LHCN-M2 (cell line): ENCODE measurements at regions not wholly inside any gene's neighbourhood (a gene's known extent, or its start where the extent isn't known, plus 50 kb on each side); places are given as distances from the start of the nearest gene placed in this dataset.

Source experiments
- DNase-seq: peaks from one replicate; pipeline ENCODE4 v3.0.0-alpha.2; 2012; ENCODE audit warnings: low read depth

DNA sequence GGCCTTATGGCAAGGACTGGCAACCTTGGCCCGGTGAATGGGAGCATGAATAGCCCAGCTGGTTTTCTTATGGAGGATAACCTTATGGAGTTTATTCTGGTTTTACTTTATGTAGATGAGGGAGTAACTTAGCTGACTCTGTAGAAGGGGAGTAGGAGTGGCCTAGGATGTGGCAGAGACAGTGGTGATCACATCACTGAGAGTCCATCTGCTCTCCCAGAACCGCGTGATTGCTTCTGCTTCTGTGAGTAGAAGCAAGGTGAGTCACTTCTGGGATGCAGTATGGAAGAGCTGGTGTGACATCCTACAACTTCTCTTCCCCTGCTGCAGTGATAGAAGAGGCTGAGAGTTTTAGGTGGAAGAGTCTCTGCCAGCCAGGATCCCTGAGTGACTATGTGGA lies 129.2 kb downstream of the RPS24 start:
- DNase-seq = no peak

GRCh38 chr10:78164702-78165101 lies 131.0 kb downstream of the RPS24 start:
- DNase-seq = no peak

GRCh38 chr10:78165172-78165571 lies 131.5 kb downstream of the RPS24 start:
- no peak for DNase-seq

GRCh38 chr10:78165617-78166016 lies 132.0 kb downstream of the RPS24 start:
- DNase-seq = no peak

- no peak for DNase-seq
Observed at GRCh38 chr10:78166261-78166660, 132.6 kb downstream of the RPS24 start.

- DNase-seq = no peak
Observed at GRCh38 chr10:78169214-78169613, 135.6 kb downstream of the RPS24 start.

DNA sequence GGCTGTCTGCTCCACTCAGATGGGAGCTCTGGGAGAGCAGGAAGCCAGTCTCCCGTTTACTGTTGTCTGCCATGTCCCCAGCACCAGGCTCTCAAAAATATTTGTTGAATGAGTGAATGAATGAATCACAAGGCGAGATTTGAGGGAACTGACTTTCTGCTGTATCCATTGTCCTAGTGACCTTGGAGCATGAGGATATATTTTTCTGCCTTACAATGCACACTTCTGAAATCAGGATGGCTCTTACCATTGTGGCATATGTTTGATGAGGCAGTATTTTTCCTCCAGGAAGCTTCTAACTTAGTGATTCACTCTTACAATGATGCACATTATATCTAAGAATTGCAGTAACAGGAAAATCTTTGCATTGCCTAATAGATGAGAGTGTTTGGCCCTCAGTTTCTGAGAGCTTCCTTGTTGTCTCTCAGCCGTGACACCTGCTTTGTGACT lies 136.4 kb downstream of the RPS24 start:
- DNase-seq = peak; percentile 6

DNA sequence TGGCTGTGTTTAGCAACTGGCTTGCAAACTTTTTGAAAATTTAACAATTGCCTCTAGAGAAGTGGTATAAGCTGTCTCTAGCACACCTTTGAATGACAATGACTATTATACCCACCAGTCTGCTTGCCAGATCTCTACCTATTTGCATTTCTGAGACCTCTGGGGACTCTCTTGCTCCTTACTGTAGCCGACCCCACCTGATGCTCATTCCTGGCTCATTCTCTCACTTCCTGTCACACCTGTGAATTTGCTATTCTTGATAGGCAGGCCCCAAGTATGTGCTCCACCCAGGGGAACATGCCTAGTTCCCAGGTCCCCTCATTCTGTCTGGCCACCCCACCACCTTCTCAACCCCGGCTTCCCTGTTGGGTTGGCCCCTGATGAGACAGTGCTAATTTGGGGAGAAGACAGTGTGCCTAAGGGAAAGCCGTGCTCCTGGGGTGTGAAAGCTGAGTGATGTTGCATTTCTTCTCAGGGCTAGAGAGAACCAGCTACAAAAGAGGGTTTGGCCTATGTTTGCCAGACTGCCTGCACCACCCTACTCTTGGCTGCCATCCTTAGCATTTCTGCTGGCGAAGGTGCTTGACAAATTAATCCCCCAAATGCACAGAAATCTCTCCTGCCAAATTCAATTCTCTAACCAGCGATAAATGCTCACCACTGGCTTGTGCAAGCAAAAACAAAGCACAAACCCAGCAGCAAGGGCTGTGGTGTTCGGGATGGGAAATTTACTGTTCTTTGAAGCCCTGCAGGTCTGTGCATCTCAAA lies 138.2 kb downstream of the RPS24 start:
- DNase-seq = no peak

DNA sequence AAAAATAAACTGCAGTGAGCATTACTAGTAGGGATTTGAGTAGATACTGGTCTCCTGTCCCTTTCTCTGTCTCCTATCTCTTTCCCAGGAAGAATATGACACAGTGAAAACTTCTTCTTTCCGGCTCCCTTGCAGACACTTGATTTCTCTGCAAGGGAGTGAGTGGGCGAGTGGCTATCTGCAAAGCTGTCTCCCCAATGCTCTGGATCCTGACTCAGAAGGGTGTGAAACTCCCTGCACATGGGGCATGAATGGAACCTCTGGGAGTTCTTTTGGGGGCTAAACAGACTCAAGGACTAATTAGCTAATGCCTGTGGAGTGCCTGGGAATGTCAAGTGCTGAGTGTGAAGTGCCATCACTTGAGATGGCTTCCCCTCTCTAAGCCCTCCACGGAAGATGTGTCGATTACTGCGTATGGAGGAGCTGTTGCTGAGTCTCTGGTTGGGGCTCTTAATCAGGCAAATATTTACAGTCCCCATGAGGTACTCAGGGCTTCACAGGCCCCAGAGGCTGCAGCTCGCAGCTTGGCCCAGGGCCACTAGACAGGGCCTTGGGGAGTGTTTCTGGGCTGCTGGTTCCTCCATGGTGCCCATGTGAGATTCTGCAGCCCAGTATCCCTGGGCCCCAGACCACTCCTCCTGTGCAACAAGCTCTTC lies 139.8 kb downstream of the RPS24 start:
- DNase-seq = no peak

GRCh38 chr10:78175444-78176015 lies 141.9 kb downstream of the RPS24 start:
- no peak for DNase-seq

DNA sequence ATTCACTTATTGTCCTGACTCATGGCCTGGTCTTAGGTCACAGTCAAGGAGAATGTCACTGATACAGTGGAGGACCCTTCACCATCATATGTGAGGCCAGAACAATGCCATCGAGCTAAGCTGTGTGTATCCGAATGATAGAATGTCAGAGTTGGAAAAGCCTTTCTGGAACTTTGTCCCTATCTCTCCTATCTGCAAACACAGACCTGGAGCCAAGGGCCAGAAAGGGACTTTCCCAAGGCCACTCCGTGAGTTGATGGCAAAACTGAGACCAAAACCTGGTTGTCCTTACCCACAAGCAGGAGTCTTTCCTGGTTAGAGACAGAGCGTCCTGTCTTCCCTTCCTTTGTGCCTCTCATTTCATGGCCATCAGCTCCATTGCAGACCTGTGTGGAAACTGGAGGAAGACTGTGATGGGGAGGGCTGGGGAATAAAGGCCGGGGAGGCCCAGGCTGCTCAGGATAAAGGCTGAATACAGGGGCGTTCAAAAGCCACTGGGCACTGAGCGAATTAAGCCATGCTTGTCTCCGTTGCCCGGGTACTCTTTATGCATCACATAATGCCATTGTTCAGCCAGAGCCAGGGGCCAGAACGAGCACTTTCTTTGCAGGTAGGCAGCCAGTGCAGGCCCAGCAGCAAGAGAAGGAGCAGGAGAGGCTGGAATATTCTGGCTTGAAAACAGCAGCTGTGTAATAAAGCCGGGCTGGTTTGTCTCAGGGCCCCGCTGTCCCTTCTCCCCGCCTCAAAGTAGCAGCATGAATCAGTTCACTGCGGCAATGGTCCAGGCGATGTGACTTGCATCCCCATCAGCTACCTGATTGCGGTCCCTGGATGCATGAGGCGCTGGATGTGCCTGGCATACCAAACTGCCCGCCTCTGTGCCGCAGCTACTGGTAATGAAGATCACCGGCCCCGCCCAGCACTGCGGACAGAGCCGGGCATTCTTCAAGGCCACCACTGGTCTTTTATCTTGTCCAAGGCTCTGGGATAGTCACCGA lies 143.0 kb downstream of the RPS24 start:
- DNase-seq = no peak

DNA sequence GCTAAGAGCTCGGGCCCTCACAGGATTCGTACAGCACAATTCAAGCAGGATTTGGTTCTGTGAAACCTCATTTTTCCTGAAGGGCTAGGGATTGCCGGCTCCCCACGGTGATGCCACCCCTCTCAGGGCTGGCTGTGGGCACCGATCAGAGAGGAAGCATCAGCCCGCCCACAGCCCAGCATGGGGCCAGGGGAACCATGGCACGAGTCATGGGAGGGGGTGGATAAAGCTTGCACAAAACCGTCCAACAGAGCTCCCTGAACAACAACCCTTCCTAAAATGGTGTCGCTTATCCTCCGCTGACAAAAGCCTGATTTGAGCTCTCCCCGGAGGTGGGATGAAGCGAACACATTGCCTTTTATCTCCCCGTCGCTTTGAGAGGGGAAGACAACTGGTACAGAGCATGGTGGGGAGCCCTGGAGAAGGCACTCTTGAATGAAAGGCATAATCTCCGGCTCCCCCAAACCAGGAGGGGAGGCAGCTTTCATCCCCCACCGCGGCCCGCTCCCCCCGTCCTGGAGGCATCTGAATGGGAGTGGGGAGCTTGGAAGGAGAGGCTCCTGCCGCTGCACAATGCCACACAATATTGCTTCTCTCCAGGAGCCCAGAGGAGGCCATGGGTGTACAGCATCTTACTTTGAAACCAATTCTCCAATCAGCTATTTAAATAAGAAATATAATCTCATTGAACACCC lies 144.0 kb downstream of the RPS24 start:
- DNase-seq = no peak

DNA sequence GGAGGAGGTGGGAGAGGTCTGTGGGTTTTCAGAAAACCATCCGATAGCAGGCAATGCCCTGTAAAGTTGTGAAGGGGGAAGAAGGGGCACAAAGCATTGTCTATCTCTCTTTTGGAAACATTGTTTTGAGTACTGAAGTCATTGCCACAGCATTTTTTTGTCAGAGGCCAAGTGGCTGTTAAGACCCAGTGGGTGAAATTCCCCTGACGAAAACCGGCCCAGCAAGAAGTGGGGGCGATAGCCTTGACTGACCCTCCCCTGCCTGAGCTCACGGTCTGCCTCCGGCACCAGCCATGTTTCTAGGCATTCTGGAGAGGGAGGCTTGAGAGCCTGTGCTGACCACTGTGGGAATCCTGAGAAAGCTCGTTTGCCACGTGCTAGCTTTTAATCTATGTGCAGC lies 144.7 kb downstream of the RPS24 start:
- DNase-seq = no peak

GRCh38 chr10:78178940-78179339 lies 145.3 kb downstream of the RPS24 start:
- no peak for DNase-seq

DNA sequence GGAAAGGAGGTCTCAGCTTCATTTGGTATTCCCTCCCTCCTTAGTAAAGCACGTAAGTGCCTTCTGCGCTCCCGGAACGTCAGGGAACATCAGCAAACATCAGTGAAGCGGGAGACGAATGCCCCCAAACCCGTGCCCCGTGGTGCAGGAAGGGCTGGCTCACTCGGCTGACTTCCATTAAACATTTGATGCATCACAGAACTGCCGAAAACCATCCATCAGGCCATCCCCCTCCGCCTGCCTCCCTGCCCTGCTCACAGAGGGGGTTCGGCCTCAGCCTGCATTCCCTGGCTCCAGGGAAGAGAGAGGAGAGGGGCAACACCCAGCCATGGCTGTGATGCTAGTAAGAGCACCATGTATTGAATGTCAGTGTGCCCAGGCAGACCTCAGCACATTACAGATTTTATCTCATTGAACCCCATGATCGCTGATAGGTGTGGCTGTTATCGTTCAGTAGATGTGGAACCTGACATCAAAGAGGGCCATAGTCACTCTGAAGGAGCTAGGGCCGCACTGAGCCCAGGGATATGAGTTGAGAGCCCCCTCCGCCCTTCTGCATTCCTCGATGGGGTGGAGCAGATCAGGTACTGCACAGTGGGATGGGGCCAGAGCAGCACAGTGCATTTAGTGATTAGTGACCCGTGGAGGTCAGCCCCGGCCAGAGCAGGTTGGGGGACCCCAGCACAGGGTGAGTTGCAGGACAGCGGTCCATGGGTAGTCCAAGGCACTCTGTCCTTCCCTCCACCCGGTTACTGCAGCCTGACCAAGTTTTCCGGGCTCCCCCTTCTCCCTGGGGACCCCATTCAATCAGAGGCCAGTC lies 146.4 kb downstream of the RPS24 start:
- no peak for DNase-seq

DNA sequence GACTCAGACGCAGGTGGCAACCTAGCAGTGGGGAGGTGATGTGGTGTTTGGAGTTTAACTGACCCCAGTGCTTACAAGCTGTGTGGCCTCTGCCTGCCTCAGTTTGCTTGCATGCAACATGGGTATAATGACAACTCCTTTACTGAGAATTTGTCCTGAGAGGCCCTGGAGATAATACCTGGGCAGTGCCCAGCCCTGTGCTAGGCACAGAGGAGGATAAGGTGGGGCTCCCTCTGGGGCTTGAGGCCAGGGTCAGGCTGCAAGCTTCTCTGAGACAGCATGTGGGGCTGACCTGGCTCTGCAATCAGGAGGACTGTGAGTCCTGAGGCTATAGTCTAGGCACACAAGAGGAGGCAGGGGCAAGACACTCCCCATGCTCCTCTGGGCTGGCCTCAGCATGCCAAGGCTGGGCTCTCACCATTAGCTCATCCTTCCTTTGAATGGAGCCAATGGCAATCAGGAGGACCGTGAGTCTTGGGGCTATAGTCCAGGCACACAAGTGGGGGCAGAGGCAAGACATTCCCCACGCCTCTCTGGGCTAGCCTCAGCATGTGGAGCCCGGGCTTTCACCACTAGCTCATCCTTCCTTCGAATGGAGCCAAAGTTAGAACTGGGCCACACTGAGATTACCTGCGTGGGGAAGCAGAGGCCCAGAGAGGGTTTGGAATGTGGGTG lies 147.9 kb downstream of the RPS24 start:
- no peak for DNase-seq

DNA sequence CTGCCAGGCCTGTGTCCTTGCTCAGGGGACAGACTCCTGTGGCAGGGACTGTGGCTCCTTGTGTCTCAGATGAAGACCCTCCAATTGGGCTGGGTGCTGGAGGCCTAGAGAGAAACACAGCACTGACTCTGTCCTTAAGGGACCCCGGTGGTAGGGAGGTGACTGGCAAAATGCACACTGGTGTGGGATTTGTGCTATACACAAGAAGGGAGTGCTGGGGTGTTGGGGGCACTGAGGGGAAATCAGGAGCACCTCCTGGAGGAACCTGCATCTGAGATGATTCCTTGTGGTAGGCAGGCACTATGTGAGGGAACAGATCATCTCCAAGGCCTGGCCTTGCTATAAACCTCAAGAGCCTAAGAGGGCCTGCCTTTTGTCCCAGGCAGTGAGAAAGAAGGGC lies 149.2 kb downstream of the RPS24 start:
- DNase-seq = no peak

DNA sequence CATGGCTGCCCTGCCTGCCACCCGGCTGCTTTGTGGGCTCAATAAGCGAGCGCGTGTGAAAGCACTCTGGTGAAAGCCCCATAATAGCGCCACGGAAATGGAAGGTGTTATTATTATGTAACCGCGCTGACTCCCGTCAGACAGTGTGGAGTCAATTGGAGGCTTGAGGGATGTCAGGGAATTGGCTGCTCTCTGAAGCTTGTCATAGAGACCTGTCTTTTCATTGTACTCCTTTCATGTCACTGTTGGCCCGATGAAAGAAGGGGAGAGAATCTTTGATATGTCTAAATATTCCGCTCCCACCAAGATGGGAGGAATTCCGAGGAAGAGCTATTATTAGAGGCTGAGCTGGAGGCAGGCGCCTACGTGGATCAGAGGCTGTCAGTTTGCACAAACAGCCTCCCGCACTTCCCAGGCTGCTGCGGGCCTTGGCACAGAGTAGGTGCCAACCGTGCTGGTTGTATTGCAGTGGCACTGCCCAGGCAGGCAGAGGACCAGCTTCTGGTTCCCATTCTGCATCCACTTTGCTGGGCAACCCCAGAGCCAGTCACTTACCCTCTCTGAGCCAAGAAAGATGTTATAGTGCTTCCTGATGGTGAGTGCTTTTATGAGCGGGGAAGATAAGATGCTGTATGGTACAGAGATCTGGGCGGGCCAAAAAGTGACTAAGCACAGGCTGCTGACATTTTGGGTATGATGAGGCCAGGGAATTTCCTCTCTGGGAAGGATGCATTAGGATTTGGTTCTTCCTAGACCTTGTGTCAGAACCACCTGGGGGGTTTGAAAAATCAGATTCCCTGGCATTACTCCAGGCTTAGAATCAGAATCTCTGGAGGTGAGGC lies 151.4 kb downstream of the RPS24 start:
- DNase-seq = no peak

DNA sequence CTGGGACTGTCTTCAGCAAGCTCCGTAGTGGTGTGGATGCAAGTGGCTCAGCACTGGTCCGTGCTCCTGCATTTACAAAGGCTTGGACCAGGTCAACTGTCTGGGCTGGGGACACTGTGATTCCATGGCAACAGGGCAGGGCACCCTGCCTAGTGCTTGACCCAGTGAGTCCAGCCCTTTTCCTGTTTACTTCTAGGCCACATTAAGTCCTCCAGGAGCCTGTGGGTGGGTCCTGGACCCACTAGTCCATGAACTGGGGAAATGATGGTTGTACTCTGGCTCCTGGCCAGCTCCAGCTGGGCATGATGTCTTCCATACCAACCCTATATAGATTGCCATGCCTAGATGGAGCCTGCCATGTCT lies 152.0 kb downstream of the RPS24 start:
- DNase-seq = no peak
